Esophagus muscularis mucosa (tissue), 4 donors: ENCODE measurements at regions not wholly inside any gene's neighbourhood (a gene's known extent, or its start where the extent isn't known, plus 50 kb on each side); places are given as distances from the start of the nearest gene placed in this dataset.

Experiments
- DNase-seq: peaks from one replicate; pipeline ENCODE4 v3.0.0-alpha.2; 2017; ENCODE audit errors: extremely low spot score
- H3K27ac ChIP-seq, 4 donors: fragments of 200-600 bp; sonication (generic); replicated peaks in 1 of 4; 1 replicate in 3 of 4; 2 replicates in 1 of 4; pipeline ENCODE4 v1.5.1; 2016 to 2019; ENCODE audit warnings: mild to moderate bottlenecking in 1 of 4
- H3K27me3 ChIP-seq, 4 donors: fragments of 200-600 bp; sonication (generic); one replicate each; pipeline versions ENCODE4 v1.5.1 to v1.6.0; 2016 to 2019
- H3K36me3 ChIP-seq, 4 donors: fragments of 200-600 bp; sonication (generic); one replicate each; pipeline ENCODE4 v1.5.1; 2016 to 2019
- H3K4me1 ChIP-seq, 4 donors: fragments of 200-600 bp; sonication (generic); one replicate each; pipeline ENCODE4 v1.5.1; 2016 to 2019
- H3K4me3 ChIP-seq, 4 donors: fragments of 200-600 bp; sonication (generic); 1 replicate in 2 of 4; 2 replicates in 2 of 4; pipeline ENCODE4 v1.5.1; 2016 to 2019; ENCODE audit warnings: mild to moderate bottlenecking in 4 of 4, moderate library complexity in 1 of 4
- H3K9me3 ChIP-seq, 4 donors: fragments of 200-600 bp; sonication (generic); 1 replicate in 3 of 4; 2 replicates in 1 of 4; pipeline ENCODE4 v1.5.1; 2016 to 2019
- CTCF ChIP-seq, 3 experiments: fragments of 200-600 bp in 2 of 3; fragments of 450-650 bp in 1 of 3; sonication (generic) in 2 of 3; IDR thresholded peaks; one replicate each; pipeline ENCODE4 v1.5.1; 2017 to 2019; ENCODE audit warnings: antibody characterized with exemption in 3 of 3, mild to moderate bottlenecking in 2 of 3, moderate library complexity in 1 of 3
- EP300 ChIP-seq: sonication (generic); formaldehyde crosslinking; IDR thresholded peaks from one replicate; pipeline ENCODE4 v1.6.1; 2017; ENCODE audit warnings: antibody characterized with exemption
- POLR2A ChIP-seq: fragments of 450-650 bp; IDR thresholded peaks from one replicate; pipeline ENCODE4 v1.6.1; 2017; ENCODE audit warnings: antibody characterized with exemption, moderate library complexity, mild to moderate bottlenecking, low read depth
- POLR2AphosphoS5 ChIP-seq, 2 donors: sonication (generic); formaldehyde crosslinking; IDR thresholded peaks; one replicate each; pipeline ENCODE4 v1.6.1; 2017; ENCODE audit warnings: antibody characterized with exemption in 2 of 2
- WGBS: methylation state at CpG from one replicate; pipeline ENCODE4 v1.1.5; 2018; 5-methylcytosine and 5-hydroxymethylcytosine counted together
- intact Hi-C: fragments of 100-400 bp; cut with DNase I; formaldehyde crosslinking; loops from one replicate; pipeline ENCODE4 v1.15.1; 2023

GRCh38 chr22:48449466-48450187 lies 1378.0 kb downstream of the BRD1 start:
- DNase-seq = no peak

GRCh38 chr22:48448821-48449220 lies 1378.9 kb downstream of the BRD1 start:
- TF ChIP-seq POLR2A (no peak), POLR2AphosphoS5 (IDR thresholded peaks at IDR 0.05) (no peak), CTCF (IDR thresholded peaks at IDR 0.05) (no peak), EP300 (no peak)
- Histone ChIP-seq H3K9me3 (no peaks in the 10 kb centered on the region), H3K36me3 (no peaks in the 10 kb centered on the region), H3K27ac (no peak overlapping the region), H3K4me1 (no peaks in the 10 kb centered on the region), H3K27me3 (peaks cover 0 to 69% (median 0%) of the 10 kb centered on the region in 4 donors), H3K4me3 (no peak overlapping the region)
- WGBS = 100% methylated on average over 3 of the region's 7 CpGs
- intact Hi-C loops = no loop called here
- no peak for DNase-seq

More at GRCh38 chr22:48449466-48450187, 1378.0 kb downstream of the BRD1 start:
- TF ChIP-seq CTCF (IDR thresholded peaks at IDR 0.05) (no peak), POLR2A (no peak)
- intact Hi-C loops = no loop called here
- no peaks in the 10 kb centered on the region for H3K4me1 ChIP-seq
- no peak overlapping the region for H3K4me3 ChIP-seq
- 68% methylated on average over 8 of the region's 15 CpGs for WGBS
- peaks cover 0 to 62% (median 0%) of the 10 kb centered on the region in 4 donors for H3K27me3 ChIP-seq
- no peak overlapping the region for H3K27ac ChIP-seq
- H3K36me3 ChIP-seq = no peaks in the 10 kb centered on the region
- H3K9me3 ChIP-seq = no peaks in the 10 kb centered on the region

GRCh38 chr22:48445113-48445827 lies 1382.4 kb downstream of the BRD1 start:
- intact Hi-C loops = no loop called here
- no peak overlapping the region for H3K4me3 ChIP-seq
- no peaks in the 10 kb centered on the region for H3K36me3 ChIP-seq
- no peak for DNase-seq
- no peaks in the 10 kb centered on the region for H3K4me1 ChIP-seq
- TF ChIP-seq EP300 = no peak
- 75% methylated on average over 17 of the region's 17 CpGs for WGBS
- H3K9me3 ChIP-seq = no peaks in the 10 kb centered on the region
- peaks cover 0 to 52% (median 0%) of the 10 kb centered on the region in 4 donors for H3K27me3 ChIP-seq
- no peak overlapping the region for H3K27ac ChIP-seq

GRCh38 chr22:48444320-48445112 lies 1383.2 kb downstream of the BRD1 start:
- peaks cover 0 to 45% (median 0%) of the 10 kb centered on the region in 4 donors for H3K27me3 ChIP-seq
- no peak overlapping the region for H3K27ac ChIP-seq
- intact Hi-C loops = no loop called here
- H3K4me1 ChIP-seq = no peaks in the 10 kb centered on the region
- H3K4me3 ChIP-seq = no peak overlapping the region
- H3K9me3 ChIP-seq = no peaks in the 10 kb centered on the region
- TF ChIP-seq CTCF (IDR thresholded peaks at IDR 0.05) = no peak
- TF ChIP-seq POLR2A = no peak
- no peaks in the 10 kb centered on the region for H3K36me3 ChIP-seq
- WGBS = 73% methylated on average over 16 of the region's 19 CpGs
- no peak for DNase-seq

- Histone ChIP-seq H3K9me3 (no peaks in the 10 kb centered on the region), H3K4me1 (no peaks in the 10 kb centered on the region), H3K27me3 (peaks cover 0 to 37% (median 0%) of the 10 kb centered on the region in 4 donors), H3K27ac (no peak overlapping the region), H3K36me3 (no peaks in the 10 kb centered on the region), H3K4me3 (no peak overlapping the region)
- TF ChIP-seq POLR2AphosphoS5 (IDR thresholded peaks at IDR 0.05) (no peak), CTCF (IDR thresholded peaks at IDR 0.05) (no peak), POLR2A (no peak), EP300 (no peak)
- 76% methylated on average over 4 of the region's 4 CpGs for WGBS
- intact Hi-C loops = no loop called here
- DNase-seq = no peak
Measured at GRCh38 chr22:48443680-48444079, 1384.0 kb downstream of the BRD1 start.
